ENCODE measurements at regions not wholly inside any gene's neighbourhood (a gene's known extent, or its start where the extent isn't known, plus 50 kb on each side); places are given as distances from the start of the nearest gene placed in this dataset.

GRCh38 chr17:77604973-77605313 lies 353.6 kb upstream of the TNRC6C start:
- TF ChIP-seq POLR2AphosphoS5 (IDR thresholded peaks at IDR 0.05; ENCODE audit: low read depth, low read length) (no peak), REST (IDR thresholded peaks at IDR 0.05; ENCODE audit: insufficient read depth in 1 of 2, low read depth in 2 of 2, low read length in 2 of 2) (no peak), SIN3A (IDR thresholded peaks at IDR 0.05; ENCODE audit: borderline replicate concordance, insufficient read depth, low read length) (no peak), TAF1 (IDR thresholded peaks at IDR 0.05; ENCODE audit: borderline replicate concordance, insufficient read depth, low read length) (no peak)

Measured in PFSK-1 (cell line).